HCT116 (cell line): ENCODE measurements at regions not wholly inside any gene's neighbourhood (a gene's known extent, or its start where the extent isn't known, plus 50 kb on each side); places are given as distances from the start of the nearest gene placed in this dataset.

Experiments
- ATAC-seq: fragments of 200-7000 bp; cut with Tn5 transposase; 2 replicates; pipeline ENCODE4 v1.9.1; 2020; ENCODE audit warnings: mild to moderate bottlenecking, moderate library complexity
- BruUV-seq: library from RNA; stranded (reverse); fragments of 400-500 nt; replicated peaks from 2 replicates; lab custom pipeline; 2021; lab: Mats Ljungman, UMichigan
- CTCF ChIA-PET: fragments of 300-600 bp; sonication (Branson Sonifier 250); formaldehyde crosslinking; loops from one replicate; lab custom pipeline; 2021; ENCODE audit warnings: antibody characterized with exemption; lab: Charles Lee
- POLR2A ChIA-PET: fragments of 300-600, 350-600 bp; sonication (Branson Sonifier 250); formaldehyde crosslinking; loops from one replicate; lab custom pipeline; 2021; ENCODE audit warnings: antibody characterized with exemption; lab: Charles Lee
- RAD21 ChIA-PET, 2 experiments: fragments of 300-600 bp; sonication (Branson Sonifier 250); formaldehyde crosslinking; loops; one replicate each; lab custom pipeline; 2023; ENCODE audit warnings: low total read pairs in 2 of 2; ENCODE audit not compliant: uncharacterized antibody in 2 of 2, unreplicated experiment in 2 of 2, low non-redundant PET in 1 of 2; lab: Charles Lee
- DNase-seq: peaks from one replicate; pipeline ENCODE4 v3.0.0-alpha.2; 2010; ENCODE audit warnings: low read depth, low spot score
- H2AFZ ChIP-seq: fragments of 200-600 bp; shearing (Covaris generic), sonication (generic); 2 replicates; pipeline ENCODE4 v1.6.1; 2017; ENCODE audit warnings: low read depth, mixed run types, mixed read lengths, antibody characterized with exemption, low read length; ENCODE audit not compliant: poor library complexity, severe bottlenecking
- H3K27ac ChIP-seq: 2 replicates; pipeline ENCODE4 v1.5.1; 2012; ENCODE audit warnings: low read depth, low read length
- H3K27me3 ChIP-seq: fragments of 200-600 bp; sonication (generic); 2 replicates; pipeline ENCODE4 v1.6.1; 2016; ENCODE audit warnings: mixed run types, low read length, mixed read lengths; ENCODE audit not compliant: insufficient read depth
- H3K36me3 ChIP-seq, 2 experiments: fragments of 200-500 bp in 1 of 2; fragments of 200-600 bp in 1 of 2; sonication (Bioruptor generic) in 1 of 2; sonication (generic) in 1 of 2; 2 replicates each; pipeline versions ENCODE4 v1.5.1 to v1.6.1; 2014 to 2016; ENCODE audit warnings: low read length in 2 of 2, inconsistent platforms in 1 of 2, mixed read lengths in 1 of 2, mixed run types in 1 of 2; ENCODE audit not compliant: insufficient read depth in 2 of 2, control insufficient read depth in 1 of 2
- H3K4me1 ChIP-seq, 2 experiments: fragments of 200-600 bp in 1 of 2; sonication (generic) in 1 of 2; 2 replicates each; pipeline versions ENCODE4 v1.5.1 to v1.6.1; 2012 to 2017; ENCODE audit warnings: low read length in 2 of 2, inconsistent platforms in 1 of 2, mild to moderate bottlenecking in 1 of 2, mixed read lengths in 1 of 2, mixed run types in 1 of 2, moderate library complexity in 1 of 2; ENCODE audit not compliant: insufficient read depth in 2 of 2, control insufficient read depth in 1 of 2
- H3K4me2 ChIP-seq: fragments of 200-600 bp; sonication (generic); 2 replicates; pipeline ENCODE4 v1.6.1; 2017; ENCODE audit warnings: mixed run types, low read length, mixed read lengths
- H3K4me3 ChIP-seq, 2 experiments: fragments of 200-600 bp in 1 of 2; sonication (generic) in 1 of 2; replicated peaks in 1 of 2; 2 replicates each; pipeline ENCODE4 v1.5.1; 2011 to 2016; ENCODE audit warnings: low read length in 2 of 2, control low read depth in 1 of 2, low read depth in 1 of 2, mild to moderate bottlenecking in 1 of 2, mixed read lengths in 1 of 2, mixed run types in 1 of 2
- H3K79me2 ChIP-seq: fragments of 200-600 bp; sonication (generic); 2 replicates; pipeline ENCODE4 v1.6.1; 2017; ENCODE audit warnings: mild to moderate bottlenecking, mixed run types, low read length, moderate library complexity, mixed read lengths; ENCODE audit not compliant: insufficient read depth
- H3K9ac ChIP-seq: fragments of 200-600 bp; sonication (generic); 2 replicates; pipeline ENCODE4 v1.6.1; 2016; ENCODE audit warnings: low read length, mixed read lengths
- H3K9me2 ChIP-seq: fragments of 200-600 bp; sonication (generic), shearing (Covaris generic); 2 replicates; pipeline ENCODE4 v1.6.1; 2017; ENCODE audit warnings: mixed run types, mild to moderate bottlenecking, moderate library complexity; ENCODE audit not compliant: insufficient read depth
- H3K9me3 ChIP-seq, 2 experiments: fragments of 200-500 bp in 1 of 2; fragments of 200-600 bp in 1 of 2; sonication (Bioruptor generic) in 1 of 2; sonication (generic) in 1 of 2; 2 replicates each; pipeline ENCODE4 v1.6.1; 2014 to 2017; ENCODE audit warnings: low read length in 2 of 2, mixed read lengths in 2 of 2, inconsistent platforms in 1 of 2, low read depth in 1 of 2, mild to moderate bottlenecking in 1 of 2, mixed run types in 1 of 2, moderate library complexity in 1 of 2; ENCODE audit not compliant: control insufficient read depth in 1 of 2, insufficient read depth in 1 of 2
- H4K20me1 ChIP-seq: fragments of 200-600 bp; sonication (generic), shearing (Covaris generic); 2 replicates; pipeline ENCODE4 v1.6.1; 2017; ENCODE audit warnings: mixed run types, mild to moderate bottlenecking, moderate library complexity; ENCODE audit not compliant: insufficient read depth
- CEBPB ChIP-seq: IDR thresholded peaks from 2 replicates; pipeline ENCODE4 v1.6.1; 2012; ENCODE audit warnings: low read depth
- EGR1 ChIP-seq: IDR thresholded peaks from 2 replicates; pipeline ENCODE4 v1.6.1; 2012; ENCODE audit warnings: low read depth
- FOSL1 ChIP-seq: IDR thresholded peaks from 2 replicates; pipeline ENCODE4 v1.6.1; 2012; ENCODE audit warnings: low read depth
- SIN3A ChIP-seq: IDR thresholded peaks from 2 replicates; pipeline ENCODE4 v1.6.1; 2012; ENCODE audit warnings: low read depth
- SP1 ChIP-seq: IDR thresholded peaks from 2 replicates; pipeline ENCODE4 v1.6.1; 2012; ENCODE audit warnings: low read depth
- TCF7L2 ChIP-seq: IDR thresholded peaks from 2 replicates; pipeline ENCODE4 v1.7.0; 2011; ENCODE audit warnings: borderline replicate concordance, inconsistent platforms; ENCODE audit not compliant: insufficient read depth, insufficient read length; ENCODE audit errors: extremely low read depth
- ZNF274 ChIP-seq: fragments of 200-500 bp; sonication (Bioruptor generic); IDR thresholded peaks from 2 replicates; pipeline ENCODE4 v1.6.1; 2014; ENCODE audit warnings: mild to moderate bottlenecking, low read depth, low read length, inconsistent platforms
- intact Hi-C: fragments of 100-400 bp; cut with micrococcal nuclease; formaldehyde crosslinking; loops from 2 replicates; pipeline ENCODE4 v1.10.0; 2022
- TF ChIP-seq, protein P1 (sequence below): IDR thresholded peaks from 2 replicates; pipeline ENCODE4 v1.6.1; 2012; ENCODE audit warnings: low read depth

DNA sequence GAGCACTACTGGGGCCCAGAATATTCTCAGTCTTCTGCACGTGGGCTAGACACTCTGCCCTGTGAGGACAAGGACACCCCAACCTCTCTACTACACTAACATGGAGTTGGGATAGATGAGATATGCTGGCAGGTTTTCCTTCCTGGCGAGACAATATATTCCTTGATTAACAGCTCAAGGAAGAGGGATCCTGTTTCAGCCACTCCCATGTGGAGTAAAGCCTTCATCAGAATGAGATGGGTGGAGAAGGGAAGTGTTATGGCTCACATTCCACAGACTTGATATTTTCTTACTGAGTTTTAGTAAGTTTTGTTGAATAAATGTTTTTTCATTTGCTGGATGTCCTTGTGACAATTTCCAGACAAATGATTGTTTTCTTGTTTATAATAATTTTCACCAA is 1187.6 kb downstream of the CDH12 start:
- no peaks in the 10 kb centered on the region for H3K36me3 ChIP-seq
- ChIA-PET POLR2A (no interaction called here), CTCF (no interaction called here), RAD21 (no interaction called here)
- no peaks in the 10 kb centered on the region for H3K4me1 ChIP-seq
- H3K4me3 ChIP-seq = no peak overlapping the region
- no peak overlapping the region for H3K27ac ChIP-seq
- ATAC-seq = no peak
- no peak overlapping the region for H3K9ac ChIP-seq
- no peaks in the 10 kb centered on the region for H3K9me2 ChIP-seq
- intact Hi-C loops = no loop called here
- no peak for TF ChIP-seq TCF7L2
- no peak for TF ChIP-seq CEBPB
- TF ChIP-seq ZNF274 = no peak
- TF ChIP-seq SIN3A = no peak
- TF ChIP-seq, protein P1, sequence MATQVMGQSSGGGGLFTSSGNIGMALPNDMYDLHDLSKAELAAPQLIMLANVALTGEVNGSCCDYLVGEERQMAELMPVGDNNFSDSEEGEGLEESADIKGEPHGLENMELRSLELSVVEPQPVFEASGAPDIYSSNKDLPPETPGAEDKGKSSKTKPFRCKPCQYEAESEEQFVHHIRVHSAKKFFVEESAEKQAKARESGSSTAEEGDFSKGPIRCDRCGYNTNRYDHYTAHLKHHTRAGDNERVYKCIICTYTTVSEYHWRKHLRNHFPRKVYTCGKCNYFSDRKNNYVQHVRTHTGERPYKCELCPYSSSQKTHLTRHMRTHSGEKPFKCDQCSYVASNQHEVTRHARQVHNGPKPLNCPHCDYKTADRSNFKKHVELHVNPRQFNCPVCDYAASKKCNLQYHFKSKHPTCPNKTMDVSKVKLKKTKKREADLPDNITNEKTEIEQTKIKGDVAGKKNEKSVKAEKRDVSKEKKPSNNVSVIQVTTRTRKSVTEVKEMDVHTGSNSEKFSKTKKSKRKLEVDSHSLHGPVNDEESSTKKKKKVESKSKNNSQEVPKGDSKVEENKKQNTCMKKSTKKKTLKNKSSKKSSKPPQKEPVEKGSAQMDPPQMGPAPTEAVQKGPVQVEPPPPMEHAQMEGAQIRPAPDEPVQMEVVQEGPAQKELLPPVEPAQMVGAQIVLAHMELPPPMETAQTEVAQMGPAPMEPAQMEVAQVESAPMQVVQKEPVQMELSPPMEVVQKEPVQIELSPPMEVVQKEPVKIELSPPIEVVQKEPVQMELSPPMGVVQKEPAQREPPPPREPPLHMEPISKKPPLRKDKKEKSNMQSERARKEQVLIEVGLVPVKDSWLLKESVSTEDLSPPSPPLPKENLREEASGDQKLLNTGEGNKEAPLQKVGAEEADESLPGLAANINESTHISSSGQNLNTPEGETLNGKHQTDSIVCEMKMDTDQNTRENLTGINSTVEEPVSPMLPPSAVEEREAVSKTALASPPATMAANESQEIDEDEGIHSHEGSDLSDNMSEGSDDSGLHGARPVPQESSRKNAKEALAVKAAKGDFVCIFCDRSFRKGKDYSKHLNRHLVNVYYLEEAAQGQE = no peak
- no peak for TF ChIP-seq EGR1
- H2AFZ ChIP-seq = no peak overlapping the region
- H3K9me3 ChIP-seq = peaks cover 19 to 27% of the 10 kb centered on the region in 2 experiments; a peak in 2 of 4 replicates
- no peaks in the 10 kb centered on the region for H3K27me3 ChIP-seq
- H3K79me2 ChIP-seq = no peaks in the 10 kb centered on the region
- H3K4me2 ChIP-seq = no peak overlapping the region
- H4K20me1 ChIP-seq = no peaks in the 10 kb centered on the region
- DNase-seq = no peak
- no TSS peak for BruUV-seq

DNA sequence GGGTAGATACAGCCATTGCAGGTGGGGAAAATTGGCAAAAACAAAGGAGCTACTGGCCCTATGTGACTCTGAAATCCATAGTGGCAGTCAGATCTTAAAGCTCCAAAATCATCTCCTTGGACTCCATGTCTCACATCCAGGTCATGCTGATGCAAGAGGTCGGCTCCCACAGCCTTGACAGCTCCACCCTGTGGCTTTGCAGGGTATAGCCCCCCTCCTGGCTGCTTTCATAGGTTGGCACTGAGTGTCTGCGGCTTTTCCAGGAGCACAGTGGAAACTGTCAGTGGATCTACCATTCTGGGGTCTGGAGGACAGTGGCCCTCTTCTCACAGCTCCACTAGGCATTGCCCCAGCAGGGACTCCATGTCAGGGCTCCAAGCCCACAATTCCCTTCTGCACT is 1190.1 kb downstream of the CDH12 start:
- no peak for ATAC-seq
- ChIA-PET CTCF (no interaction called here), POLR2A (no interaction called here)

More for the DNA sequence above, 1190.1 kb downstream of the CDH12 start:
- intact Hi-C loops = no loop called here
- Histone ChIP-seq H3K9me3 (peaks cover 7 to 18% of the 10 kb centered on the region in 2 experiments; a peak in 2 of 4 replicates), H3K79me2 (no peaks in the 10 kb centered on the region), H2AFZ (no peak overlapping the region), H3K9me2 (no peaks in the 10 kb centered on the region), H3K36me3 (no peaks in the 10 kb centered on the region), H3K4me1 (no peaks in the 10 kb centered on the region), H3K9ac (no peak overlapping the region), H3K27me3 (no peaks in the 10 kb centered on the region), H3K4me2 (no peak overlapping the region), H4K20me1 (no peaks in the 10 kb centered on the region), H3K4me3 (no peak overlapping the region), H3K27ac (no peak overlapping the region)
- no peak for DNase-seq
- RAD21 ChIA-PET = no interaction called here
- BruUV-seq = no TSS peak
- no peak for TF ChIP-seq EGR1
- TF ChIP-seq SP1 = no peak
- TF ChIP-seq FOSL1 = no peak
